ENCODE measurements at regions not wholly inside any gene's neighbourhood (a gene's known extent, or its start where the extent isn't known, plus 50 kb on each side); places are given as distances from the start of the nearest gene placed in this dataset.
A peak's percentile ranks its signal among the peaks of the same experiment; 100 is the strongest.

GRCh38 chr9:79780559-79780958 is 208.8 kb downstream of the TLE4 start:
- no peak for TF ChIP-seq CTCF (IDR thresholded peaks at IDR 0.05; ENCODE audit: insufficient read depth, low read length, missing control alignments)
- no peak overlapping the region for H3K4me3 ChIP-seq (ENCODE audit: low read depth, low read length)

GRCh38 chr9:79779901-79780300 is 208.1 kb downstream of the TLE4 start:
- CTCF ChIA-PET: no interaction called here
- no peak for TF ChIP-seq CTCF (IDR thresholded peaks at IDR 0.05; ENCODE audit: insufficient read depth, low read length, missing control alignments)
- no peak for DNase-seq (ENCODE audit: low read depth, low spot score)
- H3K4me3 ChIP-seq (ENCODE audit: low read depth, low read length): no peak overlapping the region
- POLR2A ChIA-PET: no interaction called here

More at GRCh38 chr9:79780559-79780958, 208.8 kb downstream of the TLE4 start:
- ChIA-PET POLR2A (no interaction called here), CTCF (no interaction called here)
- no peak for DNase-seq (ENCODE audit: low read depth, low spot score)

- ChIA-PET CTCF (no interaction called here), POLR2A (no interaction called here)
- no peak for DNase-seq (ENCODE audit: low read depth, low spot score)
- TF ChIP-seq CTCF (IDR thresholded peaks at IDR 0.05; ENCODE audit: insufficient read depth, low read length, missing control alignments): no peak
- no peak overlapping the region for H3K4me3 ChIP-seq (ENCODE audit: low read depth, low read length)
Observed at GRCh38 chr9:79778581-79778980, 206.8 kb downstream of the TLE4 start.

DNA sequence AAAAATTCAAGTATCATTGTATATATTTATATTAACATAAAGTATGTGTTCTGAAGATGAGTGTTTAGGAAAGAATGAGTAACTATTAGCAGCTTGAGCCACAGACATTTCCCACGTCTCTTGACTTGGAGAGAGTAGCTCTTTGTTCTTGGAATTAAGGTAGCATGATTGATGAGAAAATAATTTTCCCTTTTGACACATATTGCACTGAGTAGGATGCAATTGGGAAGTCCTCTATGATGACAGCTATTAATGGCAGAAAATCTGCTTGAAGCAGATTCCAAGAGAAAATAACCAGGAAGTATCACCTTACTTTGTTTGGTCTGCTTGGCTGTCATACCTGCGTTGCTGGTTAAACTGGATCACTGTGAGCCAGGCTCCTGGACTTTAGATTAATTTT is 204.8 kb downstream of the TLE4 start:
- peak; percentile 33 for DNase-seq (ENCODE audit: low read depth, low spot score)
- no peak overlapping the region for H3K4me3 ChIP-seq (ENCODE audit: low read depth, low read length)
- ChIA-PET POLR2A (interaction anchor here (0.9 to 1.5 kb wide), 2 partner anchors 13 to 205 kb away, joined by 4 to 5 read pairs; partner anchors contain the start of gene TLE4), CTCF (interaction anchor here (1.4 to 1.7 kb wide), 2 partner anchors 10 to 19 kb away, joined by 4 to 6 read pairs; no protein-coding TSS in a partner anchor)
- no peak for TF ChIP-seq CTCF (IDR thresholded peaks at IDR 0.05; ENCODE audit: insufficient read depth, low read length, missing control alignments)
